GM12875 (cell line): ENCODE measurements at regions not wholly inside any gene's neighbourhood (a gene's known extent, or its start where the extent isn't known, plus 50 kb on each side); places are given as distances from the start of the nearest gene placed in this dataset.

Experiments used
- H3K4me3 ChIP-seq: one replicate; pipeline ENCODE4 v1.5.1; 2011; ENCODE audit warnings: low read depth, low read length, control low read depth
- CTCF ChIP-seq: IDR thresholded peaks from 2 replicates; pipeline ENCODE4 v1.5.1; 2011; ENCODE audit warnings: low read depth, mild to moderate bottlenecking, control low read depth, inconsistent platforms, low read length, moderate library complexity, borderline replicate concordance; ENCODE audit not compliant: insufficient read depth

GRCh38 chr2:59312967-59313940 lies 1072.1 kb upstream of the FANCL start:
- no peak overlapping the region for H3K4me3 ChIP-seq
- no peak for TF ChIP-seq CTCF

GRCh38 chr2:59312029-59312428 lies 1070.9 kb upstream of the FANCL start:
- H3K4me3 ChIP-seq = no peak overlapping the region
- TF ChIP-seq CTCF = no peak

GRCh38 chr2:59308108-59308507 lies 1067.0 kb upstream of the FANCL start:
- no peak for TF ChIP-seq CTCF
- no peak overlapping the region for H3K4me3 ChIP-seq

GRCh38 chr2:59307196-59307595 lies 1066.1 kb upstream of the FANCL start:
- no peak for TF ChIP-seq CTCF
- no peak overlapping the region for H3K4me3 ChIP-seq

- no peak for TF ChIP-seq CTCF
- no peak overlapping the region for H3K4me3 ChIP-seq
These were observed 1062.1 kb upstream of the FANCL start for GRCh38 chr2:59303272-59303671.

- no peak for TF ChIP-seq CTCF
- H3K4me3 ChIP-seq = no peak overlapping the region
These were observed 1061.6 kb upstream of the FANCL start for GRCh38 chr2:59302683-59303082.

- H3K4me3 ChIP-seq = no peak overlapping the region
- peak; percentile 51; the same call in 1 of the 2 replicates for TF ChIP-seq CTCF
These were observed 1060.6 kb upstream of the FANCL start for GRCh38 chr2:59301466-59302402.
